Colonic mucosa (tissue), 4 donors: ENCODE measurements at regions not wholly inside any gene's neighbourhood (a gene's known extent, or its start where the extent isn't known, plus 50 kb on each side); places are given as distances from the start of the nearest gene placed in this dataset.

ENCODE experiments used
- DNase-seq: peaks from one replicate; pipeline ENCODE4 v3.0.0-alpha.2; 2020
- H3K27ac ChIP-seq: fragments of 200-600 bp; one replicate; pipeline ENCODE4 v1.8.0; 2021
- H3K27me3 ChIP-seq: fragments of 200-600 bp; one replicate; pipeline ENCODE4 v1.8.0; 2021
- H3K36me3 ChIP-seq: fragments of 200-600 bp; one replicate; pipeline ENCODE4 v1.8.0; 2021
- H3K4me1 ChIP-seq: fragments of 200-600 bp; one replicate; pipeline ENCODE4 v1.8.0; 2021; ENCODE audit warnings: mild to moderate bottlenecking
- H3K4me3 ChIP-seq: fragments of 200-600 bp; one replicate; pipeline ENCODE4 v1.8.0; 2021
- H3K9ac ChIP-seq, 2 donors: one replicate each; pipeline ENCODE4 v1.7.0; 2013; ENCODE audit warnings: control low read depth in 2 of 2, low read depth in 2 of 2, low read length in 2 of 2
- H3K9me3 ChIP-seq: fragments of 200-600 bp; one replicate; pipeline ENCODE4 v1.8.0; 2021
- CTCF ChIP-seq: fragments of 200-600 bp; IDR thresholded peaks from one replicate; pipeline ENCODE4 v1.8.0; 2022; ENCODE audit warnings: antibody characterized with exemption, mild to moderate bottlenecking
- intact Hi-C: fragments of 100-400 bp; cut with DNase I; formaldehyde crosslinking; loops from one replicate; pipeline ENCODE4 v1.14.1; 2022
- donor health status: healthy.
- donor health status: DM: no; HTN: no; CAD: no.
- donor health status: DM: no; HTN: no; CAD: no.

DNA sequence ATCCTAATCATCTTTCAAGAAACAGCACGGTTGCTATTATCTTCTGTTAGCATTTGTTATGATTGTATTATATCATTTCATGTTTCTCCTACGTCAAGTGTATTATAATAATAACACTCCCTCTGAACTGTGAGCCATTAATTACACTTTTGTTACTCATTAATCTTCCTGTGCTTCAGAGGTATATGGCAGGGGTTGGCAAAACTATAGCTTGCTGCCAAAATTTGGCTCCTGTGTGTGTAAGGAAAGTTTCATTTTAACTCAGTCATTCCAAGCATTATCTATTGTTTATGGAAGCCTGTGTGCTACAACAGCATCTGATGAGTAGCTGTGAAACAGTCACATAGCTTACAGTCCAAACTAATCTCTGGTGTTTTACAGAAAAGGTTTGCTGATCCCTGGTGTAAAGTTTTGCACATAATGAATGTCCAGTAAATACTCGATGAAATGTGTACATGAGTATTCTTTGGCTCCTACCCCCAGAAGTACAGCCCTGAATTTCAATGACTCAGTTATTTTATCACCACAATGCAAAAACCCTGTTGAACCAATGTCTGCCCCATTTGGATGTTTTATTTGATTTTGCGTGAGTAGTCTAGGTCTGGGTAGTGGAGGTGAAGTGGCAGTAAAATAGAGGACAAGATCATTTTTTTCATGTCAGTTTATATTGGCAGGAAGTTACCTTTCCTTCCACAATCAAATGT, 648.2 kb downstream of the MAT2B start:
- Histone ChIP-seq H3K36me3 (no peaks in the 10 kb centered on the region), H3K4me3 (no peak overlapping the region), H3K9ac (no peak overlapping the region), H3K27ac (no peak overlapping the region), H3K4me1 (no peaks in the 10 kb centered on the region), H3K9me3 (no peaks in the 10 kb centered on the region), H3K27me3 (no peaks in the 10 kb centered on the region)
- no peak for DNase-seq
- no peak for TF ChIP-seq CTCF
- intact Hi-C loops = no loop called here

GRCh38 chr5:164170814-164171213, 665.4 kb downstream of the MAT2B start:
- Histone ChIP-seq H3K27me3 (no peaks in the 10 kb centered on the region), H3K4me3 (no peak overlapping the region), H3K4me1 (no peaks in the 10 kb centered on the region), H3K9me3 (no peaks in the 10 kb centered on the region), H3K27ac (no peak overlapping the region), H3K9ac (no peak overlapping the region), H3K36me3 (no peaks in the 10 kb centered on the region)
- no peak for DNase-seq
- intact Hi-C loops = no loop called here
- no peak for TF ChIP-seq CTCF

- Histone ChIP-seq H3K4me1 (no peaks in the 10 kb centered on the region), H3K36me3 (no peaks in the 10 kb centered on the region), H3K27me3 (no peaks in the 10 kb centered on the region), H3K27ac (no peak overlapping the region), H3K9ac (no peak overlapping the region), H3K9me3 (no peaks in the 10 kb centered on the region), H3K4me3 (no peak overlapping the region)
- no peak for DNase-seq
- TF ChIP-seq CTCF = no peak
- intact Hi-C loops = no loop called here
These were observed 669.7 kb downstream of the MAT2B start for GRCh38 chr5:164175083-164175482.

GRCh38 chr5:164179406-164179805, 674.0 kb downstream of the MAT2B start:
- no peak for TF ChIP-seq CTCF
- no peak overlapping the region for H3K27ac ChIP-seq
- no peaks in the 10 kb centered on the region for H3K9me3 ChIP-seq
- DNase-seq = no peak
- no peaks in the 10 kb centered on the region for H3K27me3 ChIP-seq
- H3K4me1 ChIP-seq = no peaks in the 10 kb centered on the region
- no peaks in the 10 kb centered on the region for H3K36me3 ChIP-seq
- no peak overlapping the region for H3K9ac ChIP-seq
- intact Hi-C loops = no loop called here
- H3K4me3 ChIP-seq = no peak overlapping the region

DNA sequence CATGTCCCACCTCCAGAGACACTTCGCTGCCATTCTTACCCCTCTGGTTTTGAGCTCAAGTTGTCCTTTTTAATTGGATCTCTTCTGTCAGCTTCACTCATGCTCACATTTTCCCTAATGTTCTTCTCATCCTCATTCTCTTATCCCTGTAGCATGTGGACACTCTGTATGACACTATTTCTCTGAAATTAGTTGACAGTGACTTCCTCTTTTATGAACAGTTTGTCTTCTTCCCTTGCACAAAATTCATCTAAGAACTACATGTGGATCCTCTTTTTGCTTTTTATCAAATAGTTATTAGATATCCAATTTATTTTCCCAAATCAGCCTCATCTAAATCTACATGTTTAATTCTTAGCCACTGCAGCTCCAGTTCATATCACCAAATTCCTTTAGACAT, 676.2 kb downstream of the MAT2B start:
- no peaks in the 10 kb centered on the region for H3K4me1 ChIP-seq
- no peaks in the 10 kb centered on the region for H3K9me3 ChIP-seq
- H3K36me3 ChIP-seq = no peaks in the 10 kb centered on the region
- intact Hi-C loops = no loop called here
- H3K4me3 ChIP-seq = no peak overlapping the region
- no peak for DNase-seq
- TF ChIP-seq CTCF = no peak
- H3K27ac ChIP-seq = no peak overlapping the region
- no peak overlapping the region for H3K9ac ChIP-seq
- H3K27me3 ChIP-seq = no peaks in the 10 kb centered on the region
